ENCODE measurements at regions not wholly inside any gene's neighbourhood (a gene's known extent, or its start where the extent isn't known, plus 50 kb on each side); places are given as distances from the start of the nearest gene placed in this dataset.

- no peak overlapping the region for H3K4me3 ChIP-seq (ENCODE audit: control insufficient read depth in 1 of 7, extremely low read depth in 1 of 7, insufficient read depth in 4 of 7, low read depth in 2 of 7, low read length in 6 of 7)
- no peaks in the 10 kb centered on the region for H3K36me3 ChIP-seq (ENCODE audit: control insufficient read depth in 4 of 4, insufficient read depth in 4 of 4, low read length in 3 of 4)
- ChIA-PET POLR2A (no interaction called here), CTCF (interaction anchor here (1.0 kb wide), 1 partner anchor 25 kb away, joined by 3 read pairs; no protein-coding TSS in a partner anchor)
- H3K27ac ChIP-seq (ENCODE audit: insufficient read depth in 1 of 2, low read depth in 1 of 2, low read length in 2 of 2, poor library complexity in 1 of 2, severe bottlenecking in 2 of 2), result no peak overlapping the region
- H3K9me3 ChIP-seq (ENCODE audit: control extremely low read depth in 1 of 5, control insufficient read depth in 4 of 5, insufficient read depth in 2 of 5, low read depth in 1 of 5, low read length in 4 of 5), result no peaks in the 10 kb centered on the region
- H3K4me1 ChIP-seq (ENCODE audit: control extremely low read depth in 1 of 4, control insufficient read depth in 4 of 4, insufficient read depth in 4 of 4, low read length in 3 of 4), result no peaks in the 10 kb centered on the region
- DNase-seq, result peak in 1 of 3 donors; percentile 9
- WGBS (ENCODE audit: insufficient coverage), result 100% methylated on average over 1 of the region's 1 CpG
- no peaks in the 10 kb centered on the region for H3K27me3 ChIP-seq (replicated peaks in 2 of 5; ENCODE audit: control insufficient read depth in 4 of 5, insufficient read depth in 5 of 5, low read length in 4 of 5)
These were observed 58.6 kb upstream of the DOCK10 start for GRCh38 chr2:225100856-225101294.

DNA sequence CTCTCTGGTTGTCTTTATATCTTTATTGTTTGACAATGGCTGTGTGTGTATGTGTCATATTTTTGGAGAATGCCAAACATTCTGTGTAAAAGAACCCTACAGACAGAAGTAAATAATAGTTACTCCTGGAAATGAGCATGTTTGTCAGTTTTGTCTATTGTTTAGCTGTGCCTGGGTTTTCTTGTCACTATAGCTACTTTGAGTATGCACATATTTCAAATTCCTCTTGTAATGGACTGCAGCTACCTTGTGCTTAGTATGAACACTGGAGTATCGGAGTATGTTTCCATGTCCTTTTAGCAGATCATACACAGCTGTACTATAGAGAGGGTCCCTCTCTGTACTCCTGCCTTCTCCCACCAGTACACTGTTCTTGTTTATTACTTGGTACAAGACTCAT is 58.0 kb upstream of the DOCK10 start:
- Histone ChIP-seq H3K4me3 (ENCODE audit: control insufficient read depth in 1 of 7, extremely low read depth in 1 of 7, insufficient read depth in 4 of 7, low read depth in 2 of 7, low read length in 6 of 7) (no peak overlapping the region), H3K27me3 (replicated peaks in 2 of 5; ENCODE audit: control insufficient read depth in 4 of 5, insufficient read depth in 5 of 5, low read length in 4 of 5) (no peaks in the 10 kb centered on the region), H3K36me3 (ENCODE audit: control insufficient read depth in 4 of 4, insufficient read depth in 4 of 4, low read length in 3 of 4) (no peaks in the 10 kb centered on the region), H3K9me3 (ENCODE audit: control extremely low read depth in 1 of 5, control insufficient read depth in 4 of 5, insufficient read depth in 2 of 5, low read depth in 1 of 5, low read length in 4 of 5) (no peaks in the 10 kb centered on the region), H3K27ac (ENCODE audit: insufficient read depth in 1 of 2, low read depth in 1 of 2, low read length in 2 of 2, poor library complexity in 1 of 2, severe bottlenecking in 2 of 2) (no peak overlapping the region), H3K4me1 (ENCODE audit: control extremely low read depth in 1 of 4, control insufficient read depth in 4 of 4, insufficient read depth in 4 of 4, low read length in 3 of 4) (no peaks in the 10 kb centered on the region)
- DNase-seq, result no peak
- ChIA-PET POLR2A (interaction anchor here (0.5 kb wide), 1 partner anchor 1635 kb away, joined by 3 read pairs; no protein-coding TSS in a partner anchor), CTCF (interaction anchor here (1.0 kb wide), 1 partner anchor 25 kb away, joined by 3 read pairs; no protein-coding TSS in a partner anchor)
- 100% methylated on average over 1 of the region's 1 CpG for WGBS (ENCODE audit: insufficient coverage)

- Histone ChIP-seq H3K27ac (ENCODE audit: insufficient read depth in 1 of 2, low read depth in 1 of 2, low read length in 2 of 2, poor library complexity in 1 of 2, severe bottlenecking in 2 of 2) (no peak overlapping the region), H3K4me3 (ENCODE audit: control insufficient read depth in 1 of 7, extremely low read depth in 1 of 7, insufficient read depth in 4 of 7, low read depth in 2 of 7, low read length in 6 of 7) (no peak overlapping the region), H3K4me1 (ENCODE audit: control extremely low read depth in 1 of 4, control insufficient read depth in 4 of 4, insufficient read depth in 4 of 4, low read length in 3 of 4) (no peaks in the 10 kb centered on the region), H3K27me3 (replicated peaks in 2 of 5; ENCODE audit: control insufficient read depth in 4 of 5, insufficient read depth in 5 of 5, low read length in 4 of 5) (no peaks in the 10 kb centered on the region), H3K9me3 (ENCODE audit: control extremely low read depth in 1 of 5, control insufficient read depth in 4 of 5, insufficient read depth in 2 of 5, low read depth in 1 of 5, low read length in 4 of 5) (no peaks in the 10 kb centered on the region), H3K36me3 (ENCODE audit: control insufficient read depth in 4 of 4, insufficient read depth in 4 of 4, low read length in 3 of 4) (no peaks in the 10 kb centered on the region)
- CTCF ChIA-PET, result interaction anchor here (0.6 kb wide), 1 partner anchor 570 kb away, joined by 3 read pairs; no protein-coding TSS in a partner anchor
- no CpG with 5 or more reads among the region's 1 CpG for WGBS (ENCODE audit: insufficient coverage)
- DNase-seq, result no peak
- POLR2A ChIA-PET, result no interaction called here
These were observed 54.8 kb upstream of the DOCK10 start for GRCh38 chr2:225097035-225097434.
